Dermis microvascular lymphatic vessel endothelial cell (primary cell): ENCODE measurements at regions not wholly inside any gene's neighbourhood (a gene's known extent, or its start where the extent isn't known, plus 50 kb on each side); places are given as distances from the start of the nearest gene placed in this dataset.
A peak's percentile ranks its signal among the peaks of the same experiment; 100 is the strongest.
"Not testable (repeated sequence)": the region's sequence is repeated elsewhere in the genome, so short reads cannot be mapped to it uniquely, and the experiment has no call there.

ENCODE experiments used
- DNase-seq, 2 donors: peaks; one replicate each; pipeline versions ENCODE4 v3.0.0 to v3.0.0-alpha.2; 2010; ENCODE audit warnings: low read depth in 2 of 2

DNA sequence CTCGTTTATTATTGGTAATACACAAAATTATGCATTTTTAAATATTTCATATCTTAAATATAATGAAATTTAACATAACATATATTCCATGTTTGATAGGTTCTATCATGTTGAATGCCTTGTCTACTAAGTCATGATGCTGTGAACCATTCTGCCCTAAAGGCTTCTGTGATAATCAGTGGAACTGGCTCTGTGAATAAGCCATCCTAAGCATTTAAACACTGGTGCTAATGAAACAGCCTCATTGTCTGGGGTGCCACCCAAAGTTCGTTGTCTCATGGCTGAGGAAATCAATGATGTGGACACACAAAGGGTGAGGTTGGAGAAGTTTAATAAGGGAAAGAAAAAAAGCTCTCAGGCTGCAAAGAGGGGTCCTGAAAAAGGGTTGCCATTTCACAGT is 264.7 kb upstream of the ZRANB2 start:
- DNase-seq = no peak

- no peak for DNase-seq
These were observed 263.0 kb upstream of the ZRANB2 start for GRCh38 chr1:71343686-71344416.

- DNase-seq = no peak
These were observed 258.4 kb upstream of the ZRANB2 start for GRCh38 chr1:71339238-71339637.

GRCh38 chr1:71330991-71331390 is 250.2 kb upstream of the ZRANB2 start:
- no peak for DNase-seq

DNA sequence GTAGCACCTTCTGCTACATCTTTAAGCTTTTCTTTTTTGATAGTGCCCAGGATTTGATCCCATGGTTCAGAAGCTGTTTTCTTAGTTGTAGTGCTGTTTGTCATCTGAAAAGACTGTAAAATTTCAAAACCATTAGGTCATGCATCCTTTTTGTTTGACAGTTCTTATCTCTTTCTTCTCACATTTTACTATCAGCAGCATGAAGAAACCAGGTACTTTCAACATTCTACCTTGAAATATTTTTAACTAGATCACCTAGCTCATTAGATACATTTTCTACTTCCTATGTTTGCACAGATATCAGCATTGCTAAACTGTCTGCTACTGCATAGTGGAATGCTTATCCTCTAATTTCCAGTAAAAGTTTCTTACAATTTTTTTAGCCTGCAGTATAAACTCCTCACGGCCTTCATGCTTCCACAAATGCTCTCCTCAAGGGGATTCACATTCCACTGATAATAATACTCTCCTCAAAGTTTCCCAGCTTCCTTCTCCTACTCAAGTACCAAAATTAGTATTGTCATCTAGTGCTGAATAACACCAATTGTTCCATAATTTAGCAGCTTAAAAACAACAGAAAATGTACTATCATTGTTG is 243.9 kb upstream of the ZRANB2 start:
- DNase-seq = no peak

DNA sequence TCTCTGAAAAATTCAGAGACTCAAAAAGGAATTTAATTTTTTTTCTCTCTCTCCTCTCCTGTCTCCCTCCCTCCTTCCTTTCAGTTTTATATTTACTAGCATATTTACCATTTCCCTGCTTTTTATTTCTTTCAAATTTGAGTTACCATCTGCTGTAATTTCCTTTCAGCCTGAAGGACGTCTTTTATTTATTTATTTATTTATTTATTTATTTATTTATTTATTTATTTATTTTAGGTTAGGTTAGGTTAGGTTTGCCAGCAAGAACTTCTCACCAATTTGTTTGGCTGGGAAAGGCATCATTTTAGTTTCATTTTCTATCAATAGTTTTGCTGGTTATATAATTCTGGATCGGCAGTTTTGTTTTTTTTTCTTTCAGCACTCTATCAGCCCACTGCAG is 231.7 kb upstream of the ZRANB2 start:
- DNase-seq = no peak

DNA sequence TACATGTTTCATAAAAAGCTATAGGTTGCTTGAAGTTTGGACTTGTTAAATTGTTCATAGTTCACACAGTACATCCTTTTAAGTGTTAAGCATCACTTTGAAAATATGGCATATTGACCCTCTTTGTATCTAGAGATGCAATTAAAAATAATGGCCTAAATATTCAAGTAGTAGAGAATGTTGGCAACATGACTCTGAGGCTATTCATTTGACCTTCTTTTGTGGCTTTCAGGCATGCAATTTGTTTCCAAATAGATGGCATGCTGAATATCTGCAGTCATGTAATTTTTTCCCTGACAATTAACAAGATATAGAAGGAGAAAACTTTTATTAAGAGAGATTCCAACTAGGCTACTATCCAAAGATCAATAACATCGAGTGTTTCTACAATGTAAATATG is 230.5 kb upstream of the ZRANB2 start:
- no peak for DNase-seq

- peak in 1 of 2 donors; percentile 3 for DNase-seq
These were observed 226.6 kb upstream of the ZRANB2 start for GRCh38 chr1:71307451-71307850.

- no peak for DNase-seq
These were observed 223.3 kb upstream of the ZRANB2 start for GRCh38 chr1:71304125-71304524.

DNA sequence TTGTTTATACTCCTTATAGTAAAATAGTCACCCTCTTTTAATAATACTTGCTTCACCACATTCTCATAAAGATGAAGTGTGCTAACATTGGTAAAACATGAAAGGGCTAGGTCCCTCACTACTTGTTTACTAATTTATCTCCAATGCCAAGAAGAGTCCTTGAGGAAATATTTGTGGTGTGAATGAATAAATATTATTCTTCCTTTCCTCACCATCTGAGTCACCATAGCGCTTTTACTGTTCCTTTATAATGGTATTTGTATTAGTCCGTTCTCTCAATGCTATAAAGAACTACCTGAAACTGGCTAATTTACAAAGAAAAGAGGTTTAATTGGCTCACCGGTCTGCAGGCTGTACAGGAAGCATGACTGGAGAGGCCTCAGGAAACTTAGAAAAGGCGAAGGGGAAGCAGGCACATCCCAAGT is 222.8 kb upstream of the ZRANB2 start:
- DNase-seq = peak in 1 of 2 donors; percentile 15

DNA sequence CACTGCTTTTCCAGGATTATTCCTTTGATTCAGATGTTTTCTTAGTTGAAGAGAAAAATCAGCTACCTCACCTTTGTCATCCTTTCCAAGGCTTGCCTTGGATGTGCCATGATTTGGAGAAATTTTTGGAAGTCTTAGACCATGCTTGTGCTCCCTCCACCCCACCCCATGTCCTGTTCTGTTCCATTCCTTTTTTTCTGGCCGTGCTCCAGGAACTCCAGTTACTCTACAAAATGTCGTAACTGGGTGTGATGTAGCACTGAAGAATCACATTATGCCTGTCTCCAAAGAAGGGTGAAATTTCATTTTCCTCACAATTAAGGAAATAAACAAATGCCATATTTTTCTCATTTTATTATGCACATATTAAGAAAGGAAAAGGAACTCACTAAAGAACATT is 217.8 kb upstream of the ZRANB2 start:
- DNase-seq = no peak

GRCh38 chr1:71296551-71297134 is 215.8 kb upstream of the ZRANB2 start:
- no peak for DNase-seq

DNA sequence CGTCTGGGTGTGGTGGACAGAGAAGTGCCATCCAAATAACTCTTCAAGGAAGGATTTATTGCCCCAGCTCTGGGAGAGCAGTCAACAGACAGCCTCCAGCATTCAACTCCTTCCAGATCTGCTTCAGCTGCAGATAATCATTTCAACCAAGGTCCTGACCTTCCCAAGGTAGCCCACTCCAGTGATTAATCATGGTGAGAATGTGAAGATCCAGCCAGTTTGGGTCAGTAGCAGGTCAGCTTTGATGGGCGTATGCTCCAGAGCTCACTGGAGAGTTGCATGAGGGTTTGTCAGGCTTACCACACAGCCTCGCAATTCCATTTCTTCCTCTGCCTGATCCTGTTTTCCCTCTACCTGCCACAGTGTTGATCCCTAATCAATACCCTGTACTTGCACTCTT is 214.5 kb upstream of the ZRANB2 start:
- no peak for DNase-seq

DNA sequence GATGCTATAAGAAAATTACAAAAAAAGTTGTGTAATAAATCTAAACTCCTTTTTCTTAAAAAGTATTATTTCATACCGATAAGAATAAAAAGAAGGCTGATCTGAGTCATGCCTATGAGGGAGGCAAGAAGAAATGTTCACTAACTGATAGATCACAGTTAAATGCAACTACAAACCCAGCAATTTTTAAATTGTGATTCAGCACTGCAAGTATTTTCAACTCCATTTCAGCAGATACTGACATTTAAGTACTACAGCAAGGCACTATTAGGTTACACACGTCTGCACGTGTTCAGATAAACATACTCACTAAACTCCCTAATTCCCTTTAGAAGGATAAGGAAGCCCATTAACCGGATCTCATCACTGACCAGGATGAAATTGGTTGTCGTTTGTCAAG is 213.3 kb upstream of the ZRANB2 start:
- DNase-seq = no peak

- no peak for DNase-seq
These were observed 211.4 kb upstream of the ZRANB2 start for GRCh38 chr1:71292203-71292602.

DNA sequence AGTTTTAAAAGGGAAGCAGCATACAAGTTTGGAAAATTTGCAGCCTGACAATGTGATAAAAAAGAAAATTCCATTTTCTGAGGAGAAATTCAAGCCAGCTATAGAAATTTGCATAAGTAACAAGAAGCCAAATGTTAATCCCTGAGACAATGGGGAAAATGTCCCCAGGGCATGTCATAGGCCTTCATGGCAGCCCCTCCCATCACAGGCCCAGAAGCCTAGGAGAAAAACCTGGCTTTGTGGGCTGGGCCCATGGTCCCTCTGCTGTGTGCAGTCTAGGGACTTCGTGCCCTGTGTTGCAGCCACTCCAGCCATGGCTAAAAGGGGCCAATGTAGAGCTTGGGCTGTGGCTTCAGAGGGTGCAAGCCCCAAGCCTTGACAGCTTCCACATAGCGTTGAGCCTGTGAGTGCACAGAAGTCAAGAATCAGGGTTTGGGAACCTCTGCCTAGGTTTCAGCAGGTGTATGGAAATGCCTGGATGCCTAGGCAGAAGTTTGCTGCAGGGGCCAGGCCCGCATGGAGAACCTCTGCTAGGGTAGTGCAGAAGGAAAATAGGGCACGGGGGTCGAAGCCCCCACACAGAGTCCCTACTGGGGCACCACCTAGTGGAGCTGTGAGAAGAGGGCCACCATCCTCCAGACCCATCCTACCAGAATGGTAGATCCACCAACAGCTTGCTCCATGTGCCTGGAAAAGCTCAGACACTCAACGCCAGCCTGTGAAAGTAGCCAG is 209.8 kb upstream of the ZRANB2 start:
- DNase-seq = not testable (repeated sequence)

DNA sequence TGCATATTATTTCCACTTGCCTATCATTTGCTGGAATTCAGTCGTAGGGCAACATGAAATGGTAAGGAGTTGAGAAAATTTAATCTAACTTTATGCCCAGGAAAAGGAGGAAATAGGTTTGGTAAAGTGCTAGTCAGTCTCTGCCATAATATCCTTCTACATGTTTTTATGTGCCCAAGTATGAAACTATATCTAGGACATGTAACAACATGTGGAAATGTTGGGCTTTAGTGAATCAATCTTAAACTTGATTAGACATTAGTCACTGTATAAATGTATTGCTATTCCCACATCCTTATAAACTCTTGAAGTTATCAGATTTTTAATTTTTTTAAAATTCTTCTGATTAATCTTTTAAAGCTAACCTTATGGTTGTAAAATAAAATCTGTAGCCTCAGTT is 204.7 kb upstream of the ZRANB2 start:
- DNase-seq = no peak

DNA sequence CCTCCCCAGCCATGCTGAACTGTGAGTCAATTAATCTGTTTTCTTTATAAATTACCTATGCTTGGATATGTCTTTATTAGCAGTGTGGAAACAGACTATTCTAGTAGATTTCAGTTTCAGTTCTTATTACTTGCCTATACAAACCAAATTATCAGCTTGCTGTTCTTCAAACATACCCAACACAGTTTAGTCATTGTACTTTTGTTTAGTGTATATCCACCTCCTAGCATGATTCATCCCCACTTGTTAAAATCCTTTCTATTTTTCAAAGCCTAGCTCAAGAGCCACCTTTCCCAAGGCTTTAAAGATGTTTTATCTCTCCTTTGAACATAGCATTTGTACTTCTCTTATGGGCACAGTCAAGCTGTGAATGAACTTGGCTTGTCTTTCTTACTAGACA is 195.6 kb upstream of the ZRANB2 start:
- no peak for DNase-seq

GRCh38 chr1:71273334-71273733 is 192.5 kb upstream of the ZRANB2 start:
- no peak for DNase-seq

DNA sequence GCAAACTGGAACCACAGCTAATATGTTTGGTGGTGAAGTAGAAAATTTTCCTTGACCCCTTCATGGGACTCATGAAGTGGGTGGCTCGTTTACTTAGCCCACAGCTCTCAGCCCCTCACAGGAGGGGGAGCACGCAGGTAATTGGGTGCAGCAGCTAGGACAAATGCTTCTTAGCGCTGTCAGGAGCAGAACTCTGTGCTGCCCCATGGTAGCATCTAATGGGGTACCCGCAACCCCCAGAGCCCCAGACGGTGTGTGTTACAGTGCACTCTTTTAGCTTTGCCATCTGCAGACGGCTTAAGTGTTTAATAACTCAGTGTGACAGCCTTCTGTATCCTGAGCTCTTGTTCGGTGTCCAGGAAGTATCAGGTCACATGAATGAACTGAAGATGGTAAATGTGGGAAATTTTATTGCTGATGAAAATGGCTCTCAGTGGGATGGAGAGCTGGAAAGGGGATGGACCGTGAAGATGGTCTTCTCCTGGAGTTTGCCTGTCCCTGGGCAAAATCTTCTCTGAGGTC is 189.6 kb upstream of the ZRANB2 start:
- DNase-seq = no peak

- DNase-seq = no peak
These were observed 189.0 kb upstream of the ZRANB2 start for GRCh38 chr1:71269818-71270217.

DNA sequence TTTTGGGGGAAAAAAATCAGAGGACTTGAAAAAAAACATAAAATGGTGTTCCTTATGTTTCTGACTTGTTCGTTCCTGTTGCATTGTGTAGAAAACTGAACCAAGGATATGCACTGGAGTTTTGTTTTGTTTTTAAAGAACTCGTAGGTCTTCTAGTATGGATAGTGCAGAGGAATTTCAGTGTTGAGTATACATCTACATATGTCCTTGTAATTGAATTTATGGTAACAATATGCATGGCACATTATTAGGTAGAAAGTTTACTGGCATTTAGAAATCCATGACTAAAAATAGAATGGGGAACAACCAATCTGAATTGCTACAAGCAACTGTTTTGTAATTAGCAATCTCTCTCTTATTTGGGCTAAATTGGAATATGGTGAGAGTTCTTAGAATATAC is 188.3 kb upstream of the ZRANB2 start:
- no peak for DNase-seq
